Transverse colon (tissue), 4 donors: ENCODE measurements at regions not wholly inside any gene's neighbourhood (a gene's known extent, or its start where the extent isn't known, plus 50 kb on each side); places are given as distances from the start of the nearest gene placed in this dataset.
"Not testable (repeated sequence)": the region's sequence is repeated elsewhere in the genome, so short reads cannot be mapped to it uniquely, and the experiment has no call there.

Source experiments
- EP300 ChIP-seq: sonication (generic); formaldehyde crosslinking; IDR thresholded peaks from one replicate; pipeline ENCODE4 v1.6.1; 2017; ENCODE audit warnings: antibody characterized with exemption, low read depth
- POLR2A ChIP-seq: fragments of 450-650 bp; IDR thresholded peaks from one replicate; pipeline ENCODE4 v1.6.1; 2016; ENCODE audit warnings: antibody characterized with exemption, mild to moderate bottlenecking, moderate library complexity
- POLR2AphosphoS5 ChIP-seq, 3 donors: sonication (generic); formaldehyde crosslinking; IDR thresholded peaks; one replicate each; pipeline ENCODE4 v1.6.1; 2016; ENCODE audit warnings: antibody characterized with exemption in 3 of 3
- TF ChIP-seq, protein P1 (sequence below), 5 experiments: fragments of 200-600 bp in 3 of 5; fragments of 450-650 bp in 2 of 5; sonication (generic) in 3 of 5; IDR thresholded peaks; 1 replicate in 2 of 5; 2 replicates in 3 of 5; pipeline ENCODE4 v1.5.1; 2016 to 2017; ENCODE audit warnings: antibody characterized with exemption in 5 of 5, inconsistent platforms in 3 of 5, mild to moderate bottlenecking in 2 of 5, moderate library complexity in 1 of 5

DNA sequence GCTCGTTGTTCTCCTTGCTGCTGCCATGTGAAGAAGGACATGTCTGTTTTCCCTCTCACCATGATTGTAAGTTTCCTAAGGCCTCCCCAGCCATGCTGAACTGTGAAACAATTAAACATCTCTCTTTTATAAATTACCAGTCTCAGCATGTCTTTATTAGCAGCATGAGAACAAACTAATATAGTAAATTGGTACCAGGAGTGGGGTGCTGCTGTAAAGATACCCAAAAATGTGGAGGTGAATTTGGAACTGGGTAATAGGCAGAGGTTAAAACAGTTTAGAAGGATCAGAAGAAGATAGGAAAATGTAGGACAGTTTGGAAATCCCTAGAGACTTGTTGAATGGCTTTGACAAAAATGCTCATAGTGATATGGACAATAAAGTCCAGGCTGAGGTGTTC, 576.7 kb downstream of the EPM2A start:
- TF ChIP-seq, protein P1, sequence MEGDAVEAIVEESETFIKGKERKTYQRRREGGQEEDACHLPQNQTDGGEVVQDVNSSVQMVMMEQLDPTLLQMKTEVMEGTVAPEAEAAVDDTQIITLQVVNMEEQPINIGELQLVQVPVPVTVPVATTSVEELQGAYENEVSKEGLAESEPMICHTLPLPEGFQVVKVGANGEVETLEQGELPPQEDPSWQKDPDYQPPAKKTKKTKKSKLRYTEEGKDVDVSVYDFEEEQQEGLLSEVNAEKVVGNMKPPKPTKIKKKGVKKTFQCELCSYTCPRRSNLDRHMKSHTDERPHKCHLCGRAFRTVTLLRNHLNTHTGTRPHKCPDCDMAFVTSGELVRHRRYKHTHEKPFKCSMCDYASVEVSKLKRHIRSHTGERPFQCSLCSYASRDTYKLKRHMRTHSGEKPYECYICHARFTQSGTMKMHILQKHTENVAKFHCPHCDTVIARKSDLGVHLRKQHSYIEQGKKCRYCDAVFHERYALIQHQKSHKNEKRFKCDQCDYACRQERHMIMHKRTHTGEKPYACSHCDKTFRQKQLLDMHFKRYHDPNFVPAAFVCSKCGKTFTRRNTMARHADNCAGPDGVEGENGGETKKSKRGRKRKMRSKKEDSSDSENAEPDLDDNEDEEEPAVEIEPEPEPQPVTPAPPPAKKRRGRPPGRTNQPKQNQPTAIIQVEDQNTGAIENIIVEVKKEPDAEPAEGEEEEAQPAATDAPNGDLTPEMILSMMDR (IDR thresholded peaks at IDR 0.05): not testable (repeated sequence)
- not testable (repeated sequence) for TF ChIP-seq POLR2A; EP300; POLR2AphosphoS5 (IDR thresholded peaks at IDR 0.05)
